H1 (cell line): ENCODE measurements at regions not wholly inside any gene's neighbourhood (a gene's known extent, or its start where the extent isn't known, plus 50 kb on each side); places are given as distances from the start of the nearest gene placed in this dataset.

Experiments
- CTCF ChIA-PET: fragments of 300-600 bp; sonication (Branson Sonifier 250); formaldehyde crosslinking; loops from one replicate; lab custom pipeline; 2021; ENCODE audit not compliant: partially characterized antibody; lab: Charles Lee
- POLR2A ChIA-PET: fragments of 300-600 bp; sonication (Branson Sonifier 250); formaldehyde crosslinking; loops from one replicate; lab custom pipeline; 2021; ENCODE audit warnings: inconsistent platforms; ENCODE audit not compliant: partially characterized antibody; lab: Charles Lee
- DNase-seq, 2 experiments: peaks; one replicate each; pipeline versions ENCODE4 v3.0.0 to v3.0.0-alpha.2; 2010 to 2022; ENCODE audit warnings: low spot score in 2 of 2, low read depth in 1 of 2, mixed read lengths in 1 of 2
- FAIRE-seq: peaks from 2 replicates; lab custom pipeline; 2011; peaks lifted over from hg19 to GRCh38; lab: Jason Lieb, UNC
- H2AFZ ChIP-seq: 2 replicates; pipeline ENCODE4 v1.8.1; 2012; ENCODE audit warnings: low read length, inconsistent platforms
- H2AK5ac ChIP-seq: 2 replicates; pipeline ENCODE4 v1.6.1; 2013; ENCODE audit warnings: low read depth, low read length
- H2BK120ac ChIP-seq: replicated peaks from 2 replicates; pipeline ENCODE3; 2013; ENCODE audit warnings: low read depth, low read length, inconsistent platforms
- H2BK12ac ChIP-seq: 2 replicates; pipeline ENCODE4 v1.6.1; 2013; ENCODE audit warnings: low read depth, low read length
- H2BK15ac ChIP-seq: 2 replicates; pipeline ENCODE4 v1.6.1; 2013; ENCODE audit warnings: low read length
- H2BK20ac ChIP-seq: 2 replicates; pipeline ENCODE4 v1.6.1; 2013; ENCODE audit warnings: low read length
- H2BK5ac ChIP-seq: 2 replicates; pipeline ENCODE4 v1.6.1; 2013; ENCODE audit warnings: low read depth, low read length
- H3K14ac ChIP-seq: 2 replicates; pipeline ENCODE4 v1.6.1; 2013; ENCODE audit warnings: inconsistent platforms; ENCODE audit not compliant: insufficient read length
- H3K18ac ChIP-seq: 2 replicates; pipeline ENCODE4 v1.6.1; 2013; ENCODE audit warnings: low read length; ENCODE audit errors: extremely low read depth
- H3K23ac ChIP-seq: 2 replicates; pipeline ENCODE4 v1.6.1; 2013; ENCODE audit warnings: inconsistent platforms; ENCODE audit not compliant: insufficient read length
- H3K23me2 ChIP-seq: 2 replicates; pipeline ENCODE4 v1.6.1; 2013; ENCODE audit warnings: low read depth, low read length
- H3K27ac ChIP-seq: 2 replicates; pipeline ENCODE4 v1.6.1; 2011; ENCODE audit warnings: low read depth, low read length, inconsistent platforms
- H3K27me3 ChIP-seq, 4 experiments: replicated peaks in 1 of 4; 1 replicate in 1 of 4; 2 replicates in 3 of 4; pipeline versions ENCODE4 v1.6.1 to v1.8.1; 2011 to 2013; ENCODE audit warnings: low read length in 3 of 4, mild to moderate bottlenecking in 3 of 4, inconsistent platforms in 2 of 4, mixed read lengths in 2 of 4, moderate library complexity in 1 of 4; ENCODE audit not compliant: control insufficient read depth in 3 of 4, insufficient read depth in 3 of 4; ENCODE audit errors: extremely low read depth in 1 of 4
- H3K36me3 ChIP-seq, 4 experiments: 2 replicates each; pipeline versions ENCODE4 v1.6.1 to v1.8.1; 2011 to 2013; ENCODE audit warnings: mild to moderate bottlenecking in 4 of 4, low read length in 3 of 4, moderate library complexity in 2 of 4, control low read depth in 1 of 4, inconsistent platforms in 1 of 4; ENCODE audit not compliant: insufficient read depth in 4 of 4, control insufficient read depth in 2 of 4
- H3K4ac ChIP-seq: replicated peaks from 2 replicates; pipeline ENCODE3; 2013; ENCODE audit warnings: low read length, low read depth, mixed read lengths, inconsistent platforms; ENCODE audit not compliant: insufficient read length
- H3K4me1 ChIP-seq, 4 experiments: replicated peaks in 1 of 4; 1 replicate in 1 of 4; 2 replicates in 3 of 4; pipeline versions ENCODE4 v1.6.1 to v1.8.1; 2011 to 2013; ENCODE audit warnings: low read length in 3 of 4, inconsistent platforms in 2 of 4, mixed read lengths in 1 of 4; ENCODE audit not compliant: insufficient read depth in 4 of 4, control insufficient read depth in 3 of 4
- H3K4me2 ChIP-seq, 2 experiments: 2 replicates each; pipeline versions ENCODE4 v1.6.1 to v1.8.1; 2011 to 2013; ENCODE audit warnings: low read depth in 2 of 2, low read length in 2 of 2, control low read depth in 1 of 2, inconsistent platforms in 1 of 2, mild to moderate bottlenecking in 1 of 2; ENCODE audit not compliant: insufficient read depth in 1 of 2
- H3K4me3 ChIP-seq, 4 experiments: fragments of 200-600, 300-600 bp in 1 of 4; sonication (generic), shearing (Covaris generic), sonication (Bioruptor Twin) in 1 of 4; 2 replicates each; pipeline versions ENCODE4 v1.5.1 to v1.8.1; 2011 to 2016; ENCODE audit warnings: low read length in 4 of 4, low read depth in 3 of 4, control low read depth in 2 of 4, inconsistent platforms in 2 of 4, mild to moderate bottlenecking in 2 of 4, mixed read lengths in 1 of 4, moderate library complexity in 1 of 4; ENCODE audit not compliant: insufficient read depth in 2 of 4; ENCODE audit errors: extremely low read depth in 1 of 4
- H3K56ac ChIP-seq: replicated peaks from 2 replicates; pipeline ENCODE3; 2013; ENCODE audit warnings: low read depth, mild to moderate bottlenecking, mixed read lengths, low read length, inconsistent platforms; ENCODE audit not compliant: insufficient read length
- H3K79me1 ChIP-seq: 2 replicates; pipeline ENCODE4 v1.6.1; 2013; ENCODE audit warnings: low read depth, low read length, control low read depth
- H3K79me2 ChIP-seq, 2 experiments: 2 replicates each; pipeline versions ENCODE4 v1.6.1 to v1.8.1; 2012 to 2013; ENCODE audit warnings: low read length in 2 of 2, mild to moderate bottlenecking in 2 of 2, inconsistent platforms in 1 of 2; ENCODE audit not compliant: insufficient read depth in 2 of 2, control insufficient read depth in 1 of 2
- H3K9ac ChIP-seq, 4 experiments: replicated peaks in 1 of 4; 1 replicate in 1 of 4; 2 replicates in 3 of 4; pipeline versions ENCODE4 v1.6.1 to v1.8.1; 2011 to 2013; ENCODE audit warnings: low read depth in 3 of 4, low read length in 3 of 4, control low read depth in 2 of 4, mild to moderate bottlenecking in 2 of 4, moderate library complexity in 2 of 4, inconsistent platforms in 1 of 4; ENCODE audit errors: extremely low read depth in 1 of 4
- H3K9me3 ChIP-seq, 2 experiments: 2 replicates each; pipeline versions ENCODE4 v1.6.1 to v1.8.1; 2012 to 2013; ENCODE audit warnings: mild to moderate bottlenecking in 2 of 2, moderate library complexity in 2 of 2, control low read depth in 1 of 2, inconsistent platforms in 1 of 2, low read depth in 1 of 2, low read length in 1 of 2, mixed read lengths in 1 of 2; ENCODE audit not compliant: insufficient read depth in 2 of 2
- H4K20me1 ChIP-seq, 2 experiments: replicated peaks in 1 of 2; 2 replicates each; pipeline versions ENCODE3 to v1.8.1; 2011 to 2013; ENCODE audit warnings: inconsistent platforms in 2 of 2, low read length in 2 of 2, mild to moderate bottlenecking in 1 of 2; ENCODE audit not compliant: insufficient read depth in 2 of 2, control insufficient read depth in 1 of 2
- H4K5ac ChIP-seq: 2 replicates; pipeline ENCODE4 v1.6.1; 2013; ENCODE audit warnings: low read length, low read depth, mixed read lengths, inconsistent platforms; ENCODE audit not compliant: insufficient read length
- H4K8ac ChIP-seq: 2 replicates; pipeline ENCODE4 v1.8.0; 2013; ENCODE audit warnings: mild to moderate bottlenecking, moderate library complexity, low read length, inconsistent platforms; ENCODE audit not compliant: insufficient read depth; ENCODE audit errors: extremely low read depth
- H4K91ac ChIP-seq: replicated peaks from 2 replicates; pipeline ENCODE3; 2013; ENCODE audit warnings: low read length, mixed read lengths, inconsistent platforms; ENCODE audit not compliant: insufficient read length
- ATF3 ChIP-seq: IDR thresholded peaks from 2 replicates; pipeline ENCODE4 v1.6.1; 2011; ENCODE audit warnings: low read depth, mild to moderate bottlenecking, low read length; ENCODE audit not compliant: insufficient read depth
- CEBPB ChIP-seq: IDR thresholded peaks from 2 replicates; pipeline ENCODE4 v1.6.1; 2012; ENCODE audit warnings: low read depth, low read length
- CTBP2 ChIP-seq: IDR thresholded peaks from 2 replicates; pipeline ENCODE4 v1.7.0; 2011; ENCODE audit warnings: borderline replicate concordance, mild to moderate bottlenecking, moderate library complexity, mixed read lengths, low read length; ENCODE audit not compliant: insufficient read depth, insufficient read length
- EP300 ChIP-seq, 2 experiments: IDR thresholded peaks; 1 replicate in 1 of 2; 2 replicates in 1 of 2; pipeline ENCODE4 v1.6.1; 2011 to 2012; ENCODE audit warnings: low read depth in 2 of 2, low read length in 2 of 2, mild to moderate bottlenecking in 2 of 2, borderline replicate concordance in 1 of 2, inconsistent platforms in 1 of 2, moderate library complexity in 1 of 2
- JUN ChIP-seq: IDR thresholded peaks from 2 replicates; pipeline ENCODE4 v1.6.1; 2011; ENCODE audit warnings: low read depth, mild to moderate bottlenecking, improper control_type of control experiment, low read length
- JUND ChIP-seq: IDR thresholded peaks from 2 replicates; pipeline ENCODE4 v1.6.1; 2011; ENCODE audit warnings: mild to moderate bottlenecking, improper control_type of control experiment, low read length
- PHF8 ChIP-seq: fragments of 200-600 bp; sonication (generic); conservative IDR thresholded peaks from 2 replicates; pipeline ENCODE4 v1.7.1; 2012; ENCODE audit warnings: low read depth, mild to moderate bottlenecking, inconsistent platforms, low read length, moderate library complexity
- SIRT6 ChIP-seq: IDR thresholded peaks from one replicate; pipeline ENCODE4 v1.7.1; 2012; ENCODE audit warnings: low read length, inconsistent platforms
- SP2 ChIP-seq: IDR thresholded peaks from 2 replicates; pipeline ENCODE4 v1.6.1; 2012; ENCODE audit warnings: mild to moderate bottlenecking, low read length, inconsistent platforms
- SP4 ChIP-seq: IDR thresholded peaks from 2 replicates; pipeline ENCODE4 v1.6.1; 2012; ENCODE audit warnings: low read length, inconsistent platforms
- SRF ChIP-seq: IDR thresholded peaks from 2 replicates; pipeline ENCODE4 v1.6.1; 2011; ENCODE audit warnings: mild to moderate bottlenecking, low read depth, low read length, moderate library complexity
- TCF12 ChIP-seq: IDR thresholded peaks from 2 replicates; pipeline ENCODE4 v1.6.1; 2011; ENCODE audit warnings: low read depth, mild to moderate bottlenecking, low read length
- YY1 ChIP-seq: IDR thresholded peaks from 2 replicates; pipeline ENCODE4 v1.6.1; 2011; ENCODE audit warnings: low read depth, mild to moderate bottlenecking, low read length
- WGBS, 2 experiments: shearing (Covaris generic) in 1 of 2; methylation state at CpG; one replicate each; pipeline versions ENCODE4 v1.1.6 to v1.1.7; 2013 to 2015; ENCODE audit warnings: low lambda C conversion rate in 2 of 2, mixed read lengths in 2 of 2, inconsistent platforms in 1 of 2, low coverage in 1 of 2, missing lambda C conversion rate in 1 of 2; ENCODE audit not compliant: insufficient replicate concordance in 2 of 2, insufficient coverage in 1 of 2, insufficient read length in 1 of 2; ENCODE audit errors: extremely low coverage in 1 of 2, missing lambda C conversion rate in 1 of 2; 5-methylcytosine and 5-hydroxymethylcytosine counted together

- Histone ChIP-seq H2BK12ac (no peak overlapping the region), H2AK5ac (no peak overlapping the region), H4K91ac (no peak overlapping the region), H4K5ac (no peak overlapping the region), H3K4me3 (no peak overlapping the region), H2BK20ac (no peak overlapping the region), H2AFZ (no peak overlapping the region), H3K23ac (no peak overlapping the region), H3K4me2 (no peak overlapping the region), H4K8ac (no peak overlapping the region), H3K4ac (no peak overlapping the region), H3K79me2 (no peaks in the 10 kb centered on the region), H2BK5ac (no peak overlapping the region), H2BK120ac (no peak overlapping the region), H3K4me1 (no peaks in the 10 kb centered on the region), H3K23me2 (no peaks in the 10 kb centered on the region), H3K36me3 (no peaks in the 10 kb centered on the region), H3K9me3 (peaks cover 4 to 6% of the 10 kb centered on the region in 2 experiments; a peak in 1 of 4 replicates), H3K27me3 (no peaks in the 10 kb centered on the region), H2BK15ac (no peak overlapping the region), H3K9ac (no peak overlapping the region), H3K79me1 (no peaks in the 10 kb centered on the region), H3K18ac (no peak overlapping the region), H3K27ac (no peak overlapping the region), H4K20me1 (no peaks in the 10 kb centered on the region), H3K56ac (no peak overlapping the region), H3K14ac (no peak overlapping the region)
- FAIRE-seq (no peak), DNase-seq (no peak)
- 85% methylated on average over 6 of the region's 6 CpGs; no CpG with 5 or more reads in 1 of the 2 experiments for WGBS, 2 experiments
- CTCF ChIA-PET, result no interaction called here
- POLR2A ChIA-PET, result no interaction called here
- no peak for TF ChIP-seq EP300 (IDR thresholded peaks at IDR 0.05; ENCODE audit: borderline replicate concordance in 1 of 2, low read depth in 2 of 2, low read length in 2 of 2)
- TF ChIP-seq ATF3, result no peak
- no peak for TF ChIP-seq SRF
- TF ChIP-seq JUND, result no peak
- TF ChIP-seq JUN, result no peak
- no peak for TF ChIP-seq SP4
- TF ChIP-seq SIRT6, result no peak
- no peak for TF ChIP-seq TCF12
- no peak for TF ChIP-seq SP2
- TF ChIP-seq PHF8, result no peak
- TF ChIP-seq CTBP2, result no peak
- no peak for TF ChIP-seq CEBPB
- TF ChIP-seq YY1, result no peak
These were observed 63.7 kb upstream of the MMADHC start for GRCh38 chr2:149651229-149651628.
